GM18520 (cell line): ENCODE measurements at regions not wholly inside any gene's neighbourhood (a gene's known extent, or its start where the extent isn't known, plus 50 kb on each side); places are given as distances from the start of the nearest gene placed in this dataset.

Experiments used
- ATAC-seq: cut with Tn5 transposase; IDR thresholded peaks from one replicate; pipeline ENCODE4 v1.9.1; 2021; ENCODE audit not compliant: unreplicated experiment

GRCh38 chr11:116135891-116136290, 631.7 kb upstream of the CADM1 start:
- no peak for ATAC-seq

GRCh38 chr11:116134450-116134849, 630.2 kb upstream of the CADM1 start:
- ATAC-seq, result no peak

- ATAC-seq, result no peak
Measured at GRCh38 chr11:116132273-116132978, 628.2 kb upstream of the CADM1 start.

- no peak for ATAC-seq
Measured at GRCh38 chr11:116130122-116130521, 625.9 kb upstream of the CADM1 start.

DNA sequence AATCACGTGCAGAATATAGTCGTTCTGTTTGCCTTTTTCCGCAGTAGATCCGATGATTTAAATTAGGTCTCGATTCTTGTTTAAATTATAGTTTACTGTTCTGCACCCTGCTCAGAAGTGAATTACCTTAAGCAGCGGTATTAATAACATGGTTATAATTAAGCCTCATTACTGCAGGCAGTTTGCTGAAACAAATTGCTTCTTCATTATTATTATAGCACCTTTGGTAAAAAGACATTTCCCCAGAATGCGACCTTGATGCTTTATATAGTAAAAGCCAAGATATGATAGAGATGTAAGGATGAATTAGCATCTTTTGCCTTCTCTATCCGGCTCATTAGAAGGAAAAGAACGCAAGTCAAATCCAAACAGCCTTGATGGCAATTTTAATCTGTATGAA, 625.2 kb upstream of the CADM1 start:
- ATAC-seq, result no peak

GRCh38 chr11:116126562-116126961, 622.3 kb upstream of the CADM1 start:
- ATAC-seq, result no peak

DNA sequence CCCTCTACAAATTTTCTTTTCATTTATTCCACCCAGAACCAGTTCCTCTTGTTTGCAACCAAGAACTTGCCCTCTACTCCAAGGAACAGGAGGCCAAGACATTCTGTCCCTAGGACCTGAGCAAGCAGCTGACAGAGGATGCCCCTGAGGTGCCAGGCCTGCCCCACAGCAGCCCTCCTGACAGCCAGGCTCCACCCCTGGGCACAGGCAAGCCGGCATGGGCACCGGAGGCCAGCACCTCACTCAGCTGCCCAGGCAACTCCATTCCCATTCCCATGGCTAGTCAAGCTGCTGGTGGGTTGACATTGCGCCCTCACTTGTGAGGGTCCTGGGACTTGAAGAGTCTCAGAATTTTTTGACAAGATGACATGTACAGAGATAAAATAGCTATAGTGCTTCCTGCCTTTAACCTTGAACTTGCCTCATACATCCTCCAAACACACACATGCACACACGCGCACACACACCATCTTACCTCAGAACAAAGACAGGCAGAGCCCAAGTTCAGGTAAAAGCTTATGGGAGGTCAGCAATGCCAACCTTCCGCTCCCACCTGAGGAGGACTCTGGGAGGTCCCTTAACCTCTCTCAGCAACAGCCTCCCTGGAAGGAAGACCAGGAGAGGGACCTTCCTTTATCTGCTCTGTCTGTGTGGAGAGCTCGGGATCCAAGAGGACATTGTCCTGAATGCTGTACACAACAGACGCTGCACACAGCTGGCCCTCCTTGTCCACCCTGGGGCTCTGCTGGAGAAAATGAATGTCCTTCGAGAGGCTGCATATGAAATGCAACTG, 620.9 kb upstream of the CADM1 start:
- ATAC-seq, result no peak

- ATAC-seq, result no peak
Measured at GRCh38 chr11:116123739-116124138, 619.5 kb upstream of the CADM1 start.

DNA sequence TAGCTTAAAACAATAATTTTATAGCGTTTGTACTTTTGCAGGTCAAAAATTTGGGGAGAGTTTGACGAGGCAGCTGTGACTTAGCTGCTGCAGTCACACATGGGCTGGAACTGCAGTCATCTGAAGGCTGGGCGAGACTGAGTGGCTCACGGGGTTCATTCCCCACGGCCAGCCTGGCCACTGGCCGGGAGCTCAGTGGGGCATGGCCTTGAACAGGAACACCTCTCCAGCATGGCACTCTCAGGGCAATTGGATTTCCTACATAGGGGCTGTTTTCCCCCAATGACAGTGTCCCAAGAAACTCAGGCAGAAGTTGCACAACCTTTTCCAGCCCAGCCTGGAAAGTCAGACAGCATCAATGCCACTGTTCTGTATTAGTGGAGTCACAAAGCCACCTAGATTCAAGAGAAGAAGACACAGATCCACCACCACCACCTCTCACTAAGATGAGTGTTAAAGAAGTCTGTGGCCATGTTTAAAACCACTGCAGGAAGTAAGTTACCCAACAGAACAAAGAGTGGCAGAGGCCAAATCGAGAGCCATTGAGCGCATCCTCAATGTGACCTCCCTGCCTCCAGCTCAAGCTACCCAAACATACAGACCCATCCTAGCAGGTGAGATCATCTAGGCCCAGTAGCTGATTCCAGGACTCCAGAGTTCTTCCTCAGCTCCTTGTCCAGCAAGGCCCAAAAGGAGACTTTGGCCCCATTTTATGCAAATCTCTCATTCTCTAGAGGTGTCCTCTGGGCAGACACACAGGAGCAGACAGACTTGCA, 618.7 kb upstream of the CADM1 start:
- no peak for ATAC-seq

DNA sequence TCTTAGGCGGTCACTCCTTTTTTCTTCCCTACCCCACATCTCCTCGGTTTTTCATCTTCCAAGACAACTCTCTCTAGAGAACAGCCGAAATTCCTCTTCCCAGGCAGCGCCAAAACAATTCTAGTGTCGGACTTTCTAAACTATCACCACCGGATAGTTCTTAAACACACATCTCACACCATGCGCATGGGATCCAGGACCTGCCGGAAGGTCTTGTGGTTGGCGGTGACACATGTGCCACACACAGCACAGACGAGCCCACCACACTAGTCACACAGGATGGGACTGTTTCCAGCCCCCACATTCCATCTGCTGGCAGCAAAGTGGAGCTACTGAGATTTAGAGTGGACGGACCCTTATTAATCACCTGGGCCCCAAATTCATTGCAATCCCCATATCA, 614.9 kb upstream of the CADM1 start:
- ATAC-seq, result no peak

GRCh38 chr11:116118138-116118470, 613.9 kb upstream of the CADM1 start:
- no peak for ATAC-seq

DNA sequence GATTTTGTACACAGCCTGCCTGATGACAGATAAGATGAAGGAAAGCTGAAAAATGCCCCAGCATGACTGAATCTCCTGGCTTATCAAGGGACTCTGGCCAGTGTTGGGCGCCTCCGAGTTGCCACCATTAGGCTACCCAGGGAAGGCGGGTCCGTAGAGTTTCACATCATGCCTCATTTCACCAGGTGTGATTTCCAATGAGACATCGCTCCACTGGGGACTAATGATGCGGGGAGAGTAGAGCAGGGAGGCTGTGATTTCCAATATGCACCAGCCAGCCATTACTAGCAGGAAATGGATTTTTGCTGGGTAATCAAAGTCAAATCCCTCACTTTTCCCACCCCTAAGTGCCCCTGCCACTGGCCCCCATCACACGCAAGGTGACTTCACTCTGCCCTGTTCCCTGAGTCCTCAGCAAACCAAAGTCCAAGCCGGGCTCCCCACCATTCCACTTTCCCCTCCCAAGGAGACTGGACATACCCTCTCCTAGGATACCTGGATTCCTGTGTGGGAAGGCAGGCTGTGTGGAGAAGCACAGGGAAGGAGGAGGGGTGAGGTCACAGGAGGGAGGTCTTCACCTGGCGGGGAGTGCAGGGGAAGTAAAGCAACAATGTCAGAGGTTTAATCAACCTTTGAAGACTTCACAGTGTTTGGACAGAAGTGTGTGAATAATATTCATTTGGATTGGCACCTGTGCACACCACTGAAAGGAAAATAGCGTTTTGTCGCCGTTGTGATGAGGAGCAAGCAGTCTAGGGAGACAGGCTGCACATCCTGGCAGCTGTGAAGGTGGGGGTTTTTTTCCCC, 613.3 kb upstream of the CADM1 start:
- no peak for ATAC-seq

GRCh38 chr11:116115801-116116200, 611.6 kb upstream of the CADM1 start:
- no peak for ATAC-seq

DNA sequence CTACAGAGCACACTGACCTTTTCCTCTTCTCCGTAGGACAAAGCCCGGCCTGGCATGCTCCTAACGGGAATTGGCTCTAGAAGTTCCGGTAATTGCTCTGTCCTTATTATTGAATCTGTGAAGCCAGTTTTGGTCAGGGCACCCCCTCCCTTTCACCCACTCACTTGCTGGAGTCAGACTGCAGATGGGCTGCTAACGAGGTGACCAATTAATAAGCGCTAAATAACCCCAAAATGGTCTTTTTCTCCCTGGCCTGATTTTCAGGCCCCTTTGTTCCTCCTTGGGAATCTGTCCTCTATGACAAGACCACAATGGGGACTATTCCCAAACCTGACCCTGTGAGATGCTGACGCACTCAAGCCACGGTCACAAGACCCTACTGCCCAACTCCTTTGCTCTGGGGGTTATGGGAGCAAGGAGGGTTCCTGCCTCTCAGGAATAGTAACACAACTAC, 610.0 kb upstream of the CADM1 start:
- ATAC-seq, result no peak

DNA sequence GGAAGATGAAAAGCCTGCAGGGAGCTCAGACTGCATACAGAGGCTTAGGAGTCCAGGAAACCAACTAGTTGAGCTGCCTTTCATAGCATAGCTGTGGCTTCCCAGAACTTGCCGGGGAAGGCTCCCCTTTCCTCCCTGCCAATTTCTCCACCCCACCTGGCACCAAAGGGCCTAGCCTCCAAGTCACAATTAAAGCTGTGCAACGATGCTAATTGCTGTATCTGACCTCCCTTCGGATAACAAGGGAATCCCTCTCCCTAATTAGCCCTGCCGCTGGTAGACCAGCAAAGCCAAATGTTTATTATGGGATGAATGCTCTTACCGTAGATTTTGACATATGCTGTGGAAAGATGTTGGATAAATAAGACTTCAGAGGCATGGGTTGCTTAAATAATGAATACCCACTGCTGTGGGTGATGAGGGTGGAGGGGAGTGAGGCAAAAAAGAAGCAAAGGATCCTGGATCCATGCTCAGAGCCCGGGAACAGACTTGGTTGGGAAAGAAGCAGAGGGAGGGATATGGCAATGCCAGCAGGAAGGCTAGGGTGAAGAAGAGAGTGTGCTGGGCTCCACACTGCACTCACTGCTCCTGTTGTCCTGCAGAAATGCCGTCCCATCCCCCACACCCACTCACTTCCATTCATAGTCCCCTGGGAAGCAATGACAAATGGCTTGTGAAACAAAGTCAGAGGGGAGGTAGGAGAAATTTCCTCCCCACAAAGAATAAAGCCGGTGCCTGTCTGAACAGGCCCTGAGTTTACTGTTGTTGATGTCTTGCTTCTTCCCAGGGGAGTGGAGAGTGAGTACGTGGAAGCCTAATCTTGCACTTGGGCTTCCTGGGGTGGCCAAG, 608.1 kb upstream of the CADM1 start:
- ATAC-seq, result no peak

GRCh38 chr11:116111546-116111945, 607.3 kb upstream of the CADM1 start:
- no peak for ATAC-seq

- no peak for ATAC-seq
Measured at GRCh38 chr11:116110802-116111201, 606.6 kb upstream of the CADM1 start.

GRCh38 chr11:116110356-116110755, 606.1 kb upstream of the CADM1 start:
- no peak for ATAC-seq

DNA sequence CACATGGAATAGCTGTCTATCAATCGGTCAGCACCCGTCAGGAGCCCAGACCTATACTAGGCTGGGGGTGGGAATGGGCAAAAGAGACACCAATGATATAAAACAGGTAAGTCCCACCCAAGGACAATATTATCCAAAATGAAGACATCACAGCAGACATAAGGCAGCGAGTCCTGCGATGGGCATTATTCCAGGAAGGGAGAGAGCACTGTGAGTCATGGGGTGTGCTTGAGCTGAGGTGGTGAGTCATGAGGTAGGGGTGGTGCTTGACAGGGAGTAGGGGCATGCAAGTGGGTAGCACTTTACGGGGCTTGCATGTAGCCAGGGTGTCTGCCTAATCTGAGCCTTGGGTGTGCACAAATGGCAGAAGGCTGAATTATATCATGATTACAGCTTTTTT, 605.0 kb upstream of the CADM1 start:
- ATAC-seq, result no peak

GRCh38 chr11:116108161-116108560, 603.9 kb upstream of the CADM1 start:
- ATAC-seq, result no peak
